HUES48 (cell line): ENCODE measurements at regions not wholly inside any gene's neighbourhood (a gene's known extent, or its start where the extent isn't known, plus 50 kb on each side); places are given as distances from the start of the nearest gene placed in this dataset.

Experiments used
- H3K27ac ChIP-seq: one replicate; pipeline ENCODE4 v1.7.0; 2013; ENCODE audit warnings: low read depth, low read length, inconsistent platforms
- H3K27me3 ChIP-seq: 2 replicates; pipeline ENCODE4 v1.6.1; 2013; ENCODE audit warnings: mild to moderate bottlenecking, low read length; ENCODE audit not compliant: control insufficient read depth, insufficient read depth
- H3K36me3 ChIP-seq: 2 replicates; pipeline ENCODE4 v1.6.1; 2013; ENCODE audit warnings: low read length; ENCODE audit not compliant: control insufficient read depth, insufficient read depth
- H3K4me1 ChIP-seq: 2 replicates; pipeline ENCODE4 v1.6.1; 2013; ENCODE audit warnings: mild to moderate bottlenecking, low read length; ENCODE audit not compliant: control insufficient read depth, insufficient read depth
- H3K4me3 ChIP-seq: 2 replicates; pipeline ENCODE4 v1.5.1; 2013; ENCODE audit warnings: mild to moderate bottlenecking, low read depth, low read length
- H3K9ac ChIP-seq: 2 replicates; pipeline ENCODE4 v1.6.1; 2013; ENCODE audit warnings: mild to moderate bottlenecking, low read depth, low read length, moderate library complexity
- H3K9me3 ChIP-seq: 2 replicates; pipeline ENCODE4 v1.6.1; 2013; ENCODE audit warnings: low read length; ENCODE audit not compliant: control insufficient read depth, insufficient read depth

DNA sequence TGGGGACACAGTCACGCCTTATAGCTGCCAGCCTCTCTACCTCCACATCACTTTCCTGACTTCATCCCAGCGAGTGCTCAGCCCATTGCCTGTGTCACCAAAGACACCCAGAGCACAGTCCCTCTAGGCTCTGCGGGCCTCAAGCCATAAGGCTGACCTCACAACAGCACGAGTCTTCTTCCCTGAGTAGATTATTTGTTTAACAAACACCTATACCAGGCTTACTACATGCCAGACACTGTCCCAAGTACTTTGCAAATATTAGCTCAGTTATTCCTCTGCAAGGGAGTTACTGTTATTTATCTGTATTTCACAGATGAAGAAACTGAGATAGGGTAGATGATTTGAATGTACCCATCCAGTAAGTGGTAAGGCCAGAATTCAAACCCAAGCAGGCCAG, 504.3 kb downstream of the COG6 start:
- no peaks in the 10 kb centered on the region for H3K4me1 ChIP-seq
- no peak overlapping the region for H3K9ac ChIP-seq
- no peaks in the 10 kb centered on the region for H3K27me3 ChIP-seq
- H3K4me3 ChIP-seq, result no peak overlapping the region
- no peaks in the 10 kb centered on the region for H3K36me3 ChIP-seq
- no peaks in the 10 kb centered on the region for H3K9me3 ChIP-seq
- H3K27ac ChIP-seq, result no peak overlapping the region

DNA sequence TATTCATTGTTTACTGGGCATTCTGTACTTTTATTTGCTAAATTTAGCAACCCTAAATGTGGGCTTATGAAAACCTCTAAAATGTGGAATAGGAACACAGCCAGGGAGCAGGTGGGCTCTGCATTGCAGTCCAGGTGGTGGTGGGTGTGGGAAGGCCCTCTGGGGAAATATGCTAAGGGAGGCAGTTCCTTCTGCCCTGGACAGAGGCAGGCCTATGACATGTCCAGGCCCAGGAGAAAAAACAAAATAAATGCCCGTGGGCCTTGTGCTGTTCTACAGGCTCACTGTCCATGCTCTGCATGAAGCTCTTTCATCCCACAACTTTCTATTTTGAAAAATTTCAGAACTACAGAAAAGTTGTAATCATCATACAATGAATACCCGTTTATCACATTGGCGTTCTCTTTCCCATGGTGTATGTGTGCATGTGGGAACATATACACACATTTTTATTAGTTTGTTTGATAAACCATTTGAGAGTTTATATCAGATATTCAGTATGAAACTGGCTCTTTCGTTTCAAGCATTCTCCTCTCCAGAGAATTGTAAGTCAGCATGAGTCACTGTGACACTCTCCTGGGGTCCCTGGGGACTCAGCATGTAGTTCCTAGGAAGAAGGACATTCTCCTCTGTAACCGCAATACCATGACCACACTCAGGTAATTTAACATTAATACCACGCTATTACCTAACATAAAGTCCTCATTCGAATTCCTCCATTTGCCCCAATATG, 505.3 kb downstream of the COG6 start:
- H3K9me3 ChIP-seq, result no peaks in the 10 kb centered on the region
- no peak overlapping the region for H3K4me3 ChIP-seq
- H3K9ac ChIP-seq, result no peak overlapping the region
- no peak overlapping the region for H3K27ac ChIP-seq
- no peaks in the 10 kb centered on the region for H3K27me3 ChIP-seq
- no peaks in the 10 kb centered on the region for H3K4me1 ChIP-seq
- H3K36me3 ChIP-seq, result no peaks in the 10 kb centered on the region

DNA sequence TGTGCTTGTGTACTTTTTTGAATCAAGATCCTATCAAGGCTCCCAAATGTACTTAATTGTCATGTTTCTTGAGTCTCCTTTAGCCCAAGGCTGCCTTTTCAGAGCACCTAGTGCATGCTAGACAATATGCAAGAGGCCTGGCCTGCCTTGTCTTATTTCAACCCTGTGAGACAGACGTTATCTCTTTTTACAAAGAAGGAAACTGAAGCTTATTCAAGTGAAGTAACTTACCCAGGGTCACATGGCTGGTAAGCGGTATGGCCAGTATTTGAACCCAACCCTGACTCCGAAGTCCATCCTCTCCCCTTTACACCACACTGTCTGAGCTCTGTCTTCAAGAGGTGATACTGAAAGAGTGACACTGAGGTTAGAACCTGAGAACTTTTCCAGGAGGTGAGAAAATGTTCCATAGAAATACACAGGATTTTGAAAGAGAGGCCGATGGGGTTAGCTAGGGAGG, 505.1 kb downstream of the FOXO1 start:
- no peaks in the 10 kb centered on the region for H3K27me3 ChIP-seq
- no peaks in the 10 kb centered on the region for H3K36me3 ChIP-seq
- H3K27ac ChIP-seq, result no peak overlapping the region
- no peaks in the 10 kb centered on the region for H3K9me3 ChIP-seq
- H3K4me1 ChIP-seq, result no peaks in the 10 kb centered on the region
- no peak overlapping the region for H3K4me3 ChIP-seq
- no peak overlapping the region for H3K9ac ChIP-seq

GRCh38 chr13:40161931-40162330, 504.5 kb downstream of the FOXO1 start:
- no peaks in the 10 kb centered on the region for H3K36me3 ChIP-seq
- no peaks in the 10 kb centered on the region for H3K27me3 ChIP-seq
- H3K9ac ChIP-seq, result no peak overlapping the region
- H3K4me3 ChIP-seq, result no peak overlapping the region
- H3K9me3 ChIP-seq, result no peaks in the 10 kb centered on the region
- no peak overlapping the region for H3K27ac ChIP-seq
- no peaks in the 10 kb centered on the region for H3K4me1 ChIP-seq

- no peaks in the 10 kb centered on the region for H3K9me3 ChIP-seq
- H3K9ac ChIP-seq, result no peak overlapping the region
- H3K27ac ChIP-seq, result no peak overlapping the region
- no peaks in the 10 kb centered on the region for H3K4me1 ChIP-seq
- H3K27me3 ChIP-seq, result no peaks in the 10 kb centered on the region
- H3K36me3 ChIP-seq, result no peaks in the 10 kb centered on the region
- H3K4me3 ChIP-seq, result no peak overlapping the region
Measured at GRCh38 chr13:40163066-40164000, 503.1 kb downstream of the FOXO1 start.

DNA sequence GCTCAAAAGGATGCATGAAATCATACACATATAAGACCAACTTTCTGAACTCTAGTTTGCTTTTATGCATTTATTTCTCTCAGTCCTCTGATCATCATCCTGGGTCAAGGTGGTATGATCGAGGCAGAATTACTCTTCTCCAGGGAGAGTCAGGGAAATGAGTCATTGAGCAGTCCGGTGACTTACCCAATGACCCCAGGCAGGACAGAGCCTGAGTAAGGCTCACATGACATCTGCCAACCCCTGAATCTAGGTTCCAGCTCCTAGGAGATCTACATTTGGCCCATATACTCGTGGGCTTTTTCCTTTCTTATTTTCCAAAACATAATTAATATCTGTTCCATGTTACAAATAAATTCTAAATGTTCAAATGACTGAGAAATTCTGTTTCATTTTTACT, 502.3 kb downstream of the FOXO1 start:
- Histone ChIP-seq H3K9me3 (no peaks in the 10 kb centered on the region), H3K27ac (no peak overlapping the region), H3K4me1 (no peaks in the 10 kb centered on the region), H3K27me3 (no peaks in the 10 kb centered on the region), H3K36me3 (no peaks in the 10 kb centered on the region), H3K4me3 (no peak overlapping the region), H3K9ac (no peak overlapping the region)

GRCh38 chr13:40165316-40165932, 501.0 kb downstream of the FOXO1 start:
- Histone ChIP-seq H3K4me3 (no peak overlapping the region), H3K9ac (no peak overlapping the region), H3K36me3 (no peaks in the 10 kb centered on the region), H3K27ac (no peak overlapping the region), H3K27me3 (no peaks in the 10 kb centered on the region), H3K9me3 (no peaks in the 10 kb centered on the region), H3K4me1 (no peaks in the 10 kb centered on the region)

GRCh38 chr13:40167327-40167726, 499.1 kb downstream of the FOXO1 start:
- H3K9me3 ChIP-seq, result no peaks in the 10 kb centered on the region
- H3K36me3 ChIP-seq, result no peaks in the 10 kb centered on the region
- no peaks in the 10 kb centered on the region for H3K4me1 ChIP-seq
- H3K27me3 ChIP-seq, result 0 out of 2 replicates have a peak, but pooled peaks cover 5% of the 10 kb centered on the region
- H3K4me3 ChIP-seq, result no peak overlapping the region
- H3K9ac ChIP-seq, result no peak overlapping the region
- H3K27ac ChIP-seq, result no peak overlapping the region

GRCh38 chr13:40168425-40169166, 497.8 kb downstream of the FOXO1 start:
- H3K9ac ChIP-seq, result no peak overlapping the region
- no peak overlapping the region for H3K27ac ChIP-seq
- H3K27me3 ChIP-seq, result peaks cover 10% of the 10 kb centered on the region; the same call in 1 of the 2 replicates
- H3K36me3 ChIP-seq, result no peaks in the 10 kb centered on the region
- H3K4me1 ChIP-seq, result no peaks in the 10 kb centered on the region
- H3K4me3 ChIP-seq, result no peak overlapping the region
- no peaks in the 10 kb centered on the region for H3K9me3 ChIP-seq

GRCh38 chr13:40169476-40169875, 497.0 kb downstream of the FOXO1 start:
- H3K9me3 ChIP-seq, result no peaks in the 10 kb centered on the region
- no peak overlapping the region for H3K4me3 ChIP-seq
- H3K27ac ChIP-seq, result no peak overlapping the region
- H3K27me3 ChIP-seq, result peaks cover 10% of the 10 kb centered on the region; the same call in 1 of the 2 replicates
- no peak overlapping the region for H3K9ac ChIP-seq
- H3K4me1 ChIP-seq, result no peaks in the 10 kb centered on the region
- no peaks in the 10 kb centered on the region for H3K36me3 ChIP-seq
